Right ventricle myocardium superior (tissue), 1 donor: ENCODE measurements at regions not wholly inside any gene's neighbourhood (a gene's known extent, or its start where the extent isn't known, plus 50 kb on each side); places are given as distances from the start of the nearest gene placed in this dataset.

Experiments
- ATAC-seq: fragments of 200-7000 bp; cut with Tn5 transposase; one replicate; pipeline ENCODE4 v1.9.1; 2020; ENCODE audit warnings: mild to moderate bottlenecking; ENCODE audit not compliant: poor library complexity
- DNase-seq: peaks from one replicate; pipeline ENCODE4 v3.0.0-alpha.2; 2020
- intact Hi-C: fragments of 100-400 bp; cut with DNase I; formaldehyde crosslinking; loops from one replicate; pipeline ENCODE4 v1.11.2; 2022
- donor health status: DM: no; HTN: yes; CAD: no; lungs with severe emphysema.

DNA sequence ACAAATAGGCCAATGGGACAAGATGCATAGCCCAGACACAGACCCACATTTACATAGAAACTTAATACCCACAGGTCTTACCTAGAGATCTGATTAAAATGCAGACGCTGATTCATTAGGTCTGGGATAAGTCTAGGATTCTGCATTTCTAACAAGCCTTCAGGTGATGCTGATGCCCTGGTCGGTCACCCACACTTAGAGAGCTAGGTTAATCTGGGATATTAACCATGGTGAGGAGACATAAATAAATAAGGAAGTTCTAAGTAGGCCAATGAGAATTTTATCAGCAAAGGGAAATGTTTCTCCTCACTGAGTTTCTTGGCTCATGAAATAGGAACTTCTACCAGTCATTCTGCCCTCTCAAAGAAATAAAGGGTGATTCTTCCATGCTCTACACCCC lies 120.1 kb downstream of the BMP4 start:
- intact Hi-C loops = no loop called here
- no peak for DNase-seq
- ATAC-seq = no peak

DNA sequence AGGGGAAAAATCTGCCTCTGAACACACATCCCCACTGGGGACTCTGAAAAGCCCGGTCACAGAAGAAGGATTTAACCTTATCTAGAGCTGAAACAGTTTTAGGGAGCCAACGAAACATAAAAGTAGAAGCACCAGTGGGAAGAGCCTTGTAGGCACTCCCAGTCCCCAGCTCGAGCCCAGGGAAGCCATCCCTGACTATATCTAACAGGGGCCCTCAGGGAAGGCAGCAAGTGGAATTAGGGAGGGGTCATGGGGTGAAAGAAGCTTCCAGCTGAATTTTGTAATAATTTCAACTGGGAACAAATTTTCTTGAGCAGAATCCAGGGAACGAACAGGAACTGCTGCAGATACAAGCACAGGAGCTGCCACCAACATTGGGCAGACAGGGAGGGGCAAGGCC lies 127.8 kb downstream of the BMP4 start:
- DNase-seq (no peak), ATAC-seq (peak; percentile 55)
- intact Hi-C loops = no loop called here

GRCh38 chr14:53824061-53824460 lies 132.6 kb downstream of the BMP4 start:
- ATAC-seq (no peak), DNase-seq (no peak)
- intact Hi-C loops = no loop called here

- intact Hi-C loops = no loop called here
- DNase-seq (no peak), ATAC-seq (peak; percentile 36)
Observed at GRCh38 chr14:53814392-53814791, 142.2 kb downstream of the BMP4 start.

DNA sequence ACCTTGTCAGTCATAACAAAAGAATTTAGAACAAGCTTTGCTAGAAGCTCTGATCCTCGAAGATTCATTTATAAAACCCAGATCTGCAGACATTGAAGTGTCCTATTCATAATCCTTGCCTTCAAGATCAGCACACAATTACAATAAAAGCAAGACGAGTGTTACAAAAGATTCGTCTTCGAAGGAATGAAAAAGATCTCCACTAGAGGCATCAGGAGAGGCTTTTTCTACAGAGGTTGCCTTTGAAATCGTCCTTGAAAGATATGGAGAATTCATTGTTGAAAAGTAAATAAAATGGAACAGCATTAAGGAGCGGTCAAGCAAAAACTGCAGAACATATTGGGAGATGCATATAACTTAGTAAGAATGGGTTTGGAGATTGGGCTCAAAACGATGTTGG lies 146.4 kb downstream of the BMP4 start:
- intact Hi-C loops = no loop called here
- ATAC-seq = no peak

DNA sequence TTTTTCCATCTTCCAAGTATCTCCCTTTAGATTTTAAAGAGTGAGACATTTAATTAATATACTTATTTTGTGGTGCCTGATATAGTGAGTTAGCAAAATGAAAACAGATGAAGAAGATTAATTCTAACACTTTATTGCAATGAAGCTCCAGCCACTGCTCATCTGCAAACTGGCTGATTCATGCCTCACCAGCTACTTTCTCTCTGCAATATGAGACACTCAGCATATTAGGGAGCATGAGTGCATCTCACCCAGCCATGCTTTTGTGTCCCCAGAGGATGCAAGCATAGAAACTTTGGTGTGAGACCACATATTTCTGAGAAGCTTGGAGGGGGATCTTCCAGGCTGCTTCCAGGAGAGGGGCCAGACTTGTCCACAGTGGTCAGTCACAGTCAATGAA lies 148.6 kb downstream of the BMP4 start:
- DNase-seq (no peak), ATAC-seq (no peak)
- intact Hi-C loops = no loop called here

More for the DNA sequence above, 146.4 kb downstream of the BMP4 start:
- no peak for DNase-seq

DNA sequence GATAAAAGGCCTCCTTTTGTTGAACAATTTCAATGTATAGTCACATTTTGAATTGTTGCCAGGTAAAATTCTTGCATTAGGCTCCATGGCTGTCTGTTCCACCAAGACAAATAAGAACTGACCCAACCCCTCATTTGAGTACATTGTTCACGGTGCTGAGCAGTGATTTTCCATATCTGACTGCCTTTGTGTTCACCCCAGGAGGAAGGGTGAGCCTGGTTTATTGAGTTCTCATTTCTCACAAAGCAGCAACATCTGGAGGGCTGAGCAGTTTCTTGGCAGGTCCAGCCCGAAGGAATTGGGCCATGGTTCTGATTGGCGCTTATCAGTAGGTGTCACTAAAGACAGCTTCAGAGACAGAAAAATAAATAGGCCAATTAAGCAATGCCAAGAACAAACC lies 149.1 kb downstream of the BMP4 start:
- intact Hi-C loops = no loop called here
- ATAC-seq = peak; percentile 94
- DNase-seq = peak; percentile 59

DNA sequence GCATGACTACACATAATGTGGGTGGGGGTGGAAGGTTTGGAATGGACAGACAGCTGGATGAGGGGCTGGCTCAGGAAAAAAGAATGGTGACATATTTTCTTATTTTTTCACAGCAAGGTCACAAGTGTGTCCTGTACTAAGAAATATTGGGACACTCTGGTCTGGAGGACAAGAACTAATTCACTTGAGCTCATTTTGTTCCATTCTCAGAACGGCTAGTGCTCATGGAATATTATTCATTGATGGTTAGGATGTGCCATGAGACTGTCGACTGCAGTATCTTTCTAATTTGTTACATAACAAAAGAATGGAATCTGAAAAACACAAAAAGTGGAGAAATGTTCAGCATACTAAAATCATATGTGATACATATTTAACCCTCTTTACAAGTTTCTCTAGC lies 149.5 kb downstream of the BMP4 start:
- intact Hi-C loops = no loop called here
- peak; percentile 89 for ATAC-seq
- DNase-seq = no peak

GRCh38 chr14:53796734-53797133 lies 159.9 kb downstream of the BMP4 start:
- intact Hi-C loops = no loop called here
- DNase-seq = no peak

GRCh38 chr14:53793790-53794505 lies 162.7 kb downstream of the BMP4 start:
- ATAC-seq (peak; percentile 39), DNase-seq (peak; percentile 44)
- intact Hi-C loops = no loop called here

More at GRCh38 chr14:53796734-53797133, 159.9 kb downstream of the BMP4 start:
- ATAC-seq = no peak

DNA sequence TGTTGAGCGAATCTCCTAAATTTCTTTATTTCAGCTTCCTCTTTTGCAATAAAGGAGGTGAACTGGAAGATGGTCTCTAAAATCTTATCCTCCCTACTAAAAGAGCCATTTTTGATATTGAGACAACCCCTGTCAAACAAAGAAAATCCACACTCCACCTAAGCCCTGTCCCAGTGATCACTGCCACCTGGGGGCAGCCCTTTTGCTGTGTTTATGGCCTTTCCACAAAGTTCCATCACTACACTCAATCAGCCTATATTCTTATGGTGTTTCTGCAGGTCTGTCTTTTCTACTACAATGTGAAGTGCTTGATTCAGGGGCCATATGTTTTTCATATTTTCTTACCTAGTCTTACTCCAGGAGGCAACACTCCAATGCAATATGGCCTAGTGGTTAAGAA lies 163.7 kb downstream of the BMP4 start:
- intact Hi-C loops = no loop called here
- no peak for DNase-seq
- ATAC-seq = no peak

GRCh38 chr14:53790731-53791500 lies 165.7 kb downstream of the BMP4 start:
- intact Hi-C loops = no loop called here
- DNase-seq (no peak), ATAC-seq (no peak)

DNA sequence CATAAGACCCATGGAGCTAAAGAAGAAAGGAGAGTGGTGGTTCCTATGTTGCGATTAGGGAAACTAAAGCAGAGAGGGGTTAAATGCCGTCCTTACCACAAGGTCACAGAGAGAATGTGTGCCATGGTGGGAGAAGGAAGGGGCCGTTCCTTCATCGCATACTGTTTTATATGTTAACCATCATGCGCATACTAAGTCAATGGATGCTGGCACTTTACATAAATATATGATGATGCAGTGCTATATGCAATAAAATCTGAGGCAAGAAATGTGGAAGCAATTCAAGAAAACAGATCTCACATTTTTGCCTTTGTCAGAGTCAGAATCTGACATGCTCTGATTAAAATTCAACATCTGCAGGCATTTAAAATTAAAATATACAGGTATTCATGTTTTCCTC lies 168.1 kb downstream of the BMP4 start:
- intact Hi-C loops = no loop called here
- DNase-seq (no peak), ATAC-seq (no peak)

GRCh38 chr14:53786045-53786444 lies 170.6 kb downstream of the BMP4 start:
- DNase-seq (no peak), ATAC-seq (no peak)
- intact Hi-C loops = no loop called here

- intact Hi-C loops = no loop called here
- DNase-seq = no peak
- ATAC-seq = no peak
Observed at GRCh38 chr14:53784688-53785087, 171.9 kb downstream of the BMP4 start.

DNA sequence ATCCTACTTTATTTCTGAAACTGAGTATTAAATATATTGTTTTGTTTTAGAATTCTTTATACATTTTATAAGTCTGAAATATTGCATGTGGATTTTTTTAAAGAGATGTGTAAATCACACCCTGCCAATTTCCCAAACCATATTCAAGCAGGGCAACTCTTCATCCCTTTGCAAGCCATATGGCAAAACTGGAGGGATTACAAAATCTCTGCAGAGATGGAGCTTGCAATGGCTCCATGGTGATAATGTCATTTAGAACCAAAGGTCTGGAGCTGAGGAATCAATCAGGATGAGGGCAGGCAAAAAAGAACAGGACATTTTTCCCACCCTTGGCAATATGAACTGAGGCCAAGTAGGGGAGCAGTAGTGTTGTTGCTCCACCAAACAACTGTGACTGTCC lies 173.4 kb downstream of the BMP4 start:
- ATAC-seq (no peak), DNase-seq (no peak)
- intact Hi-C loops = no loop called here

DNA sequence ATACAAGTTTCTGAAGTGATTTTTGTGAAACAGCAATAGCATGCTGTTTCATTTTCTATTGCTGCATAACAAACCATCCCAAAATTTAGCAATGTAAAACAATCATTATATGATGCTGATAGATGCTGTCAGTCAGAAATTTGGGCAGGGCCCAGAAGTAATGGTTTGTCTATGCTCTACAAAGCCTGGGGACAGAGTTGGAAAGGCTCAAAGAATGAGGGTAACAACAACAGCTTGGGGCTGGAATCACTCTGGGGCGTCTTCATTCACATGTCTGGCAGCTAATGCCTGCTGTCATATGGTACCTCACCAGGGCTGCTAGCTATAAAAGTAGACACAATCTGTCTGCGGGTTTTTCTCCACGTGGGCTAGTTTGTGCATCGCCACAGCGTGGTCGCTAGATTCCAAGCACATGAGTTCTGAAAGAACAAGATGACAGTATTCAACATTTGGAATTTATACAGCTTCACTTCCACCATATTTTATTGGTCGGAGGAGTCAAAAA lies 176.5 kb downstream of the BMP4 start:
- DNase-seq = peak; percentile 10
- no peak for ATAC-seq
- intact Hi-C loops = no loop called here

GRCh38 chr14:53779301-53779700 lies 177.3 kb downstream of the BMP4 start:
- no peak for ATAC-seq
- no peak for DNase-seq
- intact Hi-C loops = no loop called here

- DNase-seq (no peak), ATAC-seq (no peak)
- intact Hi-C loops = no loop called here
Observed at GRCh38 chr14:53778263-53778662, 178.4 kb downstream of the BMP4 start.

DNA sequence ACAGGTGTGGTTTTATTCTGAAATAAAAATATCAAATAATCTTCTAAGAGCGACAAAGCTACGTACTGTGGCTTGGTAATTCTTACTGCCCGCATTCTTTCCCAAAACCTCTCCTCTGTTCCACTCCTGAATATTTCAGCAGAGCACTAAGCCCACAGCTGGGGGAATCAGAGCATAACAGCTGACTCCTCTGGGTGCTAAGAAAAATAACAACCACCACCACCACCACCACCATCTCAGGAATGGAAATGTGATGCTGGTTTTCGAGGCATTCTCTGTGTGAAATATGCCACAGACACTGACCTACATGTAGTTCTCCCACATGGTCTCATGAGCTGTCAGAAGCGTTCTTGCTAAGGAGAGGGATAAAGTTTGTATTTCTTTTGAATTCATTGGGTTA lies 183.7 kb downstream of the BMP4 start:
- ATAC-seq = no peak
- DNase-seq = no peak
- intact Hi-C loops = no loop called here
